ENCODE measurements at regions not wholly inside any gene's neighbourhood (a gene's known extent, or its start where the extent isn't known, plus 50 kb on each side); places are given as distances from the start of the nearest gene placed in this dataset.

DNA sequence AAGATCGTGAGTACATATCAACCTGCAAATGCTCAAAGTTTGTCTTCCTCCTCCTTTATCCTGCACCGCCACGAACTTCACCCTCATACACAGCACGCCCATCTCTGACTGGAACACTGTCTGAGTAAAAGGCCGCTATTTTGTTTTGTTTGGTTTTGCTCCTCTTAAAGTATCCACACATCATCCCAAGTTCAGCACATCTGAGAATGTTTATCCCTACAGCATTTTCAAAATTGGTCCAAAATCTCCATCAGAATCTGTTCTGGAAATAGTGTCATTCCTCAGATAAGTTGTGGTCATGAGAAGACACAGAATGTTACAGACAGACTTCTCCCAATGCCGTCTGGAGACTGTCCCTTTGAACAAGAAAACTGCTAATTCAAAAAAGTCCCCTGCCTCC, 251.6 kb upstream of the ARID1B start:
- TF ChIP-seq, protein P1, sequence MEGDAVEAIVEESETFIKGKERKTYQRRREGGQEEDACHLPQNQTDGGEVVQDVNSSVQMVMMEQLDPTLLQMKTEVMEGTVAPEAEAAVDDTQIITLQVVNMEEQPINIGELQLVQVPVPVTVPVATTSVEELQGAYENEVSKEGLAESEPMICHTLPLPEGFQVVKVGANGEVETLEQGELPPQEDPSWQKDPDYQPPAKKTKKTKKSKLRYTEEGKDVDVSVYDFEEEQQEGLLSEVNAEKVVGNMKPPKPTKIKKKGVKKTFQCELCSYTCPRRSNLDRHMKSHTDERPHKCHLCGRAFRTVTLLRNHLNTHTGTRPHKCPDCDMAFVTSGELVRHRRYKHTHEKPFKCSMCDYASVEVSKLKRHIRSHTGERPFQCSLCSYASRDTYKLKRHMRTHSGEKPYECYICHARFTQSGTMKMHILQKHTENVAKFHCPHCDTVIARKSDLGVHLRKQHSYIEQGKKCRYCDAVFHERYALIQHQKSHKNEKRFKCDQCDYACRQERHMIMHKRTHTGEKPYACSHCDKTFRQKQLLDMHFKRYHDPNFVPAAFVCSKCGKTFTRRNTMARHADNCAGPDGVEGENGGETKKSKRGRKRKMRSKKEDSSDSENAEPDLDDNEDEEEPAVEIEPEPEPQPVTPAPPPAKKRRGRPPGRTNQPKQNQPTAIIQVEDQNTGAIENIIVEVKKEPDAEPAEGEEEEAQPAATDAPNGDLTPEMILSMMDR (IDR thresholded peaks at IDR 0.05): no peak
- no peak for TF ChIP-seq POLR2AphosphoS5 (IDR thresholded peaks at IDR 0.05)
- TF ChIP-seq EP300 (IDR thresholded peaks at IDR 0.05): no peak
- no peak for TF ChIP-seq POLR2A (IDR thresholded peaks at IDR 0.05)

All from upper lobe of left lung (tissue), 4 donors.